ENCODE measurements at regions not wholly inside any gene's neighbourhood (a gene's known extent, or its start where the extent isn't known, plus 50 kb on each side); places are given as distances from the start of the nearest gene placed in this dataset.

DNA sequence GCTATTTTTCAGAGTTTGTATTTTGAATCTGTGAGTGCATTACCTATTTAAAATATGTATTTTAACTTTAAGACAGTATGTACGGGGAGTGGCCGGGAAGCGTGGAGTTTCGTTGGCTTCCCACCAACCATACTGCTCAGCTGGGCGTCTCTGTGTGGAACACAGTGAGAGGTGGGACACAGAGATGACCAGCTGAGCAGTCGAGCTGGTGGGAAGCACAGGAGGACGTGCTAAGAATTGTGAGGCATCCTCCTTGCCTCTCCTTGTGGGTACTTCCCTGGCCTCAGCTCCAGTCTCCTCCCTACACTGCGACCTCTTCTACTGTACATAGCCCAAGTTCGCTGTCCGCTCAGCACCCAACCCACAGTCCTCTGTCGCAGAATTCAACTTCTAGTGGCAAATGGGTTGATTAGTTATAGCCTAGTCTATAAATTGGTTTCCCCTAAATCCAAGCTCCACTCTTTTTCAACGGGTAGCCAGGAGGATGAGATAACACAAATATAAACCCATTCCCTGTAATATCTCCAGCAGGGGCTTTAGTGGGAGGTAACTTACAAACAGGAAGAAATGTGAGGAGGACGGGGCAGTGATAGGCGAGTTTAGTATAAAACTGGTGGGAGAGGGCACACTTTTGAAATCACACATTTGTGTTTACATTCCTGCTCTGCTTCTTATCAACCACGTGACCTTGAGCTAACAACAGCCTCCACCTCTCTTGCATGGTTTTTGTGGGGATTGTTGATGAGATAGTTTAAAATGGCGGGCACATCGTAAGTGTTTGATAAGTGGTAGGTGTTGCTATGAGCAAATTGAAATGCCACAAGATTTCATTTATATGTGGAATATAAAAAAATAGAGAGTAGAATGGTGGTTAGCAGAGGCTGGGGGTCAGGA lies 211.9 kb upstream of the HS3ST3A1 start:
- H3K4me1 ChIP-seq (ENCODE audit: insufficient read depth, low read length, poor library complexity, severe bottlenecking): no peaks in the 10 kb centered on the region
- TF ChIP-seq, protein P1, sequence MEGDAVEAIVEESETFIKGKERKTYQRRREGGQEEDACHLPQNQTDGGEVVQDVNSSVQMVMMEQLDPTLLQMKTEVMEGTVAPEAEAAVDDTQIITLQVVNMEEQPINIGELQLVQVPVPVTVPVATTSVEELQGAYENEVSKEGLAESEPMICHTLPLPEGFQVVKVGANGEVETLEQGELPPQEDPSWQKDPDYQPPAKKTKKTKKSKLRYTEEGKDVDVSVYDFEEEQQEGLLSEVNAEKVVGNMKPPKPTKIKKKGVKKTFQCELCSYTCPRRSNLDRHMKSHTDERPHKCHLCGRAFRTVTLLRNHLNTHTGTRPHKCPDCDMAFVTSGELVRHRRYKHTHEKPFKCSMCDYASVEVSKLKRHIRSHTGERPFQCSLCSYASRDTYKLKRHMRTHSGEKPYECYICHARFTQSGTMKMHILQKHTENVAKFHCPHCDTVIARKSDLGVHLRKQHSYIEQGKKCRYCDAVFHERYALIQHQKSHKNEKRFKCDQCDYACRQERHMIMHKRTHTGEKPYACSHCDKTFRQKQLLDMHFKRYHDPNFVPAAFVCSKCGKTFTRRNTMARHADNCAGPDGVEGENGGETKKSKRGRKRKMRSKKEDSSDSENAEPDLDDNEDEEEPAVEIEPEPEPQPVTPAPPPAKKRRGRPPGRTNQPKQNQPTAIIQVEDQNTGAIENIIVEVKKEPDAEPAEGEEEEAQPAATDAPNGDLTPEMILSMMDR (conservative IDR thresholded peaks at IDR 0.05; ENCODE audit: low read depth, low read length): no peak
- TF ChIP-seq EZH2 (IDR thresholded peaks at IDR 0.05; ENCODE audit: borderline replicate concordance, low read depth, low read length, poor library complexity, severe bottlenecking): no peak
- no TSS peak for BruUV-seq (replicated peaks)
- no peaks in the 10 kb centered on the region for H3K27me3 ChIP-seq (replicated peaks; ENCODE audit: insufficient read depth, low read depth, low read length, poor library complexity)
- ChIA-PET POLR2A (ENCODE audit: low non-redundant PET) (no interaction called here), CTCF (no interaction called here)
- DNase-seq (ENCODE audit: low spot score): no peak
- H3K27ac ChIP-seq (ENCODE audit: low read depth, low read length, poor library complexity, severe bottlenecking): no peak overlapping the region
- no peak overlapping the region for H3K4me3 ChIP-seq (ENCODE audit: low read depth, low read length, poor library complexity, severe bottlenecking)
- no peaks in the 10 kb centered on the region for H3K9me3 ChIP-seq (ENCODE audit: low read depth, low read length, poor library complexity, severe bottlenecking)
- intact Hi-C loops (cut with micrococcal nuclease; ENCODE audit: unreplicated experiment): no loop called here
- H3K36me3 ChIP-seq (ENCODE audit: insufficient read depth, low read length, poor library complexity, severe bottlenecking): no peaks in the 10 kb centered on the region

DNA sequence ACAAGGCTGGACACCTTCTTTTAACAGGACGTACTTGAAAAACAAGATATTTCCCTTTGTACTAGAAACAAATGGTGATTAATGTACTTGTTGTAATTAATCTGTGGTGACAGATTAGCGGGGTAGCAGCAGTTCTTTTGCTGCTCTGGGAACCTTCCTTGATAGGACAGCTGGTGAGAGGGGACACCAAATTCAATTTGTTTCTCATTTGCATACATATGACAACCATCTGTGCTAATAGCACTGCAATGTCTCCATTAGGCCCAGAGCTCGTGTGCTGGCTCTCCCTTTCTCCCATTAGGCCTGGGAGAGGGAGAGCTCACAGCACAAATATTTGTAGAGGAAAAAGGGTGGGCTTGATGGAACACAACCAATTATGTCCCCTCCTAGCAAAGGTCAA lies 221.0 kb upstream of the HS3ST3A1 start:
- no peak for TF ChIP-seq EZH2 (IDR thresholded peaks at IDR 0.05; ENCODE audit: borderline replicate concordance, low read depth, low read length, poor library complexity, severe bottlenecking)
- TF ChIP-seq, protein P1 (conservative IDR thresholded peaks at IDR 0.05; ENCODE audit: low read depth, low read length): no peak
- H3K27me3 ChIP-seq (replicated peaks; ENCODE audit: insufficient read depth, low read depth, low read length, poor library complexity): no peaks in the 10 kb centered on the region
- DNase-seq (ENCODE audit: low spot score): no peak
- H3K9me3 ChIP-seq (ENCODE audit: low read depth, low read length, poor library complexity, severe bottlenecking): peaks cover 5% of the 10 kb centered on the region
- POLR2A ChIA-PET (ENCODE audit: low non-redundant PET): no interaction called here
- no TSS peak for BruUV-seq (replicated peaks)
- no peaks in the 10 kb centered on the region for H3K4me1 ChIP-seq (ENCODE audit: insufficient read depth, low read length, poor library complexity, severe bottlenecking)
- no peak overlapping the region for H3K27ac ChIP-seq (ENCODE audit: low read depth, low read length, poor library complexity, severe bottlenecking)
- H3K4me3 ChIP-seq (ENCODE audit: low read depth, low read length, poor library complexity, severe bottlenecking): no peak overlapping the region
- no peaks in the 10 kb centered on the region for H3K36me3 ChIP-seq (ENCODE audit: insufficient read depth, low read length, poor library complexity, severe bottlenecking)
- intact Hi-C loops (cut with micrococcal nuclease; ENCODE audit: unreplicated experiment): no loop called here
- CTCF ChIA-PET: no interaction called here

DNA sequence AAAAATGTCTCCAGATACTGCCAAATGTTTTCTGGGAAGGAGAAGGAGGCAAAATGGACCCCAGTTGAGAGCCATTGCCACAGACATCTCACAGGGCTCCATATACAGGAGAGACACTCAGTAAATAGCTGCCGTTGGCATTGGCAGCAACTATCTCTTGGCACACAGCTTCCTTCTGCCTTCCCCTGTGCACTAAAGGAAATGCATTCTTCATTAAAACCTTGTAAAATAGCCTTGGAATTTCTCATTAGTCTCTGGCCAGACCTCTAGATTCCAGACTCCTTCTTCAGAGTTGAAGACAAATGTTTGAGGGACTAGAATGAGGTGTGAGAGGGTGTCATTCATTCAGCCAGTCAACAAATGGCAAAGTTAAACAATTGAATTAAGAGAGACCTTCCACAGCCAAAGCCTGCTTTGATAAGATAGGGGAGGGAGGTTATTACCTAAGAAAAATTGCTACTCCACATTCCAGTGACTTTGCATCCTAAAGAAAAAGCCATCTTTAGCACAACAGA lies 223.9 kb upstream of the HS3ST3A1 start:
- DNase-seq (ENCODE audit: low spot score): no peak
- H3K4me3 ChIP-seq (ENCODE audit: low read depth, low read length, poor library complexity, severe bottlenecking): no peak overlapping the region
- H3K27me3 ChIP-seq (replicated peaks; ENCODE audit: insufficient read depth, low read depth, low read length, poor library complexity): no peaks in the 10 kb centered on the region
- H3K36me3 ChIP-seq (ENCODE audit: insufficient read depth, low read length, poor library complexity, severe bottlenecking): no peaks in the 10 kb centered on the region
- POLR2A ChIA-PET (ENCODE audit: low non-redundant PET): no interaction called here
- no peak overlapping the region for H3K27ac ChIP-seq (ENCODE audit: low read depth, low read length, poor library complexity, severe bottlenecking)
- intact Hi-C loops (cut with micrococcal nuclease; ENCODE audit: unreplicated experiment): no loop called here
- no peaks in the 10 kb centered on the region for H3K4me1 ChIP-seq (ENCODE audit: insufficient read depth, low read length, poor library complexity, severe bottlenecking)
- TF ChIP-seq, protein P1 (conservative IDR thresholded peaks at IDR 0.05; ENCODE audit: low read depth, low read length): no peak
- no peak for TF ChIP-seq EZH2 (IDR thresholded peaks at IDR 0.05; ENCODE audit: borderline replicate concordance, low read depth, low read length, poor library complexity, severe bottlenecking)
- no TSS peak for BruUV-seq (replicated peaks)
- H3K9me3 ChIP-seq (ENCODE audit: low read depth, low read length, poor library complexity, severe bottlenecking): peaks cover 9% of the 10 kb centered on the region
- CTCF ChIA-PET: no interaction called here

All from A673 (cell line).